ENCODE measurements at regions not wholly inside any gene's neighbourhood (a gene's known extent, or its start where the extent isn't known, plus 50 kb on each side); places are given as distances from the start of the nearest gene placed in this dataset.

GRCh38 chr5:3993856-3994473 lies 398.3 kb downstream of the IRX1 start:
- no peak for TF ChIP-seq TAF1 (IDR thresholded peaks at IDR 0.05; ENCODE audit: low read depth)
- TF ChIP-seq USF1 (IDR thresholded peaks at IDR 0.05): no peak
- no peak for TF ChIP-seq FOXM1 (IDR thresholded peaks at IDR 0.05; ENCODE audit: borderline replicate concordance, low read depth)
- no peak for TF ChIP-seq CEBPB (IDR thresholded peaks at IDR 0.05)
- no peak for TF ChIP-seq ZBTB7A (IDR thresholded peaks at IDR 0.05; ENCODE audit: low read depth)

DNA sequence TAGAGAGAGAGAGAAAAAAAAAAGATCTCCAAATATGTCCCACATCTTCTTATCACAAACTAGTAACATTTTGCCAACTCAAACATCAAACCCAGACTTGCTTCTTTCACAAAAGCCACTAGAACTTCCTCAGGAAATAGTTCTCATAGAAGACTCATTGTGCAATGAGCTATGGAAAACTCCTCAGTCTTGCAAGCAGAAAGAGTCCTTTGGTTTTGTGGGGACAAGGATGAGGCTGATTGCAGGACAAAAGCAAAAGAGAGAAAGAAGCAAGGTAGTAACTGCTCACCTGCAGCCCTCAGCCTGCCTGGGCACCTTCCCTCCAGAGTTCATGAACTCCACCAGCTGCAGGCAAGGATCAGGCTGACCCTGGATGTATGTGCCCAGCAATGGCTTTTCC lies 399.0 kb downstream of the IRX1 start:
- TF ChIP-seq NFIC (IDR thresholded peaks at IDR 0.05) (no peak), TCF12 (IDR thresholded peaks at IDR 0.05; ENCODE audit: low read depth) (no peak), FOXM1 (IDR thresholded peaks at IDR 0.05; ENCODE audit: borderline replicate concordance, low read depth) (no peak)

DNA sequence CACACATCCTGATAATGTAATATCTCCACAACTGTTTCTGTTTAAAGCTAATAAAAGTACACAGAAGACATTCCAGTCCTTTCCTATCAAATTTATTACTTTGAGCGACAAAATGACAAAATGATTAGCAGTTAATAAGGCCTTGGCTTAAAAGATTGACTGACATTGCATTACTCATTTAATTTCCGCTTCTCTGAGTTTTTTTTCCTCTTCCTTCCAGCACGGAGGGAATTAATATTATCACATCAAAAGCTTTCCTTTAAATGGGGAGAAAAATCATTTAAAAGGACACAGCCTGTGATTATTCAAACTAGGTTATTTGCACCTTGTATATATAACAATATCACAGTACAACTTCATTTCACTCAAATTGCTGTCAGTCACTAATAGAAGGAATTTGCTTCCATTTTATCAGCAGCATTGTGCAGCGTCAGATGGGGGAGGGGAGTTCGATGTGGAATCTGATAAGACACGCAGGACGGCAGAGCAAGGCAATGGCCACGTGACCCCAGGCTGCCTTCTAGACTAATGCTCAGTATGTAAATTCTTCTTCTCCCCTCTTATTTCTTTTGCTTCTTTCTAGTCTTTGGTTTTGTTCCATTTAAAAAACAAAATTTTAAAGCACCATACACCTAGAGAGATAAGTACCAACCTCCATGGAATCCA lies 400.5 kb downstream of the IRX1 start:
- TF ChIP-seq CEBPB (IDR thresholded peaks at IDR 0.05): no peak
- TF ChIP-seq USF1 (IDR thresholded peaks at IDR 0.05): no peak
- TF ChIP-seq CREB1 (IDR thresholded peaks at IDR 0.05; ENCODE audit: low read depth): no peak
- no peak for TF ChIP-seq YY1 (IDR thresholded peaks at IDR 0.05; ENCODE audit: low read depth)
- no peak for TF ChIP-seq TAF1 (IDR thresholded peaks at IDR 0.05; ENCODE audit: low read depth)
- TF ChIP-seq, protein P1, sequence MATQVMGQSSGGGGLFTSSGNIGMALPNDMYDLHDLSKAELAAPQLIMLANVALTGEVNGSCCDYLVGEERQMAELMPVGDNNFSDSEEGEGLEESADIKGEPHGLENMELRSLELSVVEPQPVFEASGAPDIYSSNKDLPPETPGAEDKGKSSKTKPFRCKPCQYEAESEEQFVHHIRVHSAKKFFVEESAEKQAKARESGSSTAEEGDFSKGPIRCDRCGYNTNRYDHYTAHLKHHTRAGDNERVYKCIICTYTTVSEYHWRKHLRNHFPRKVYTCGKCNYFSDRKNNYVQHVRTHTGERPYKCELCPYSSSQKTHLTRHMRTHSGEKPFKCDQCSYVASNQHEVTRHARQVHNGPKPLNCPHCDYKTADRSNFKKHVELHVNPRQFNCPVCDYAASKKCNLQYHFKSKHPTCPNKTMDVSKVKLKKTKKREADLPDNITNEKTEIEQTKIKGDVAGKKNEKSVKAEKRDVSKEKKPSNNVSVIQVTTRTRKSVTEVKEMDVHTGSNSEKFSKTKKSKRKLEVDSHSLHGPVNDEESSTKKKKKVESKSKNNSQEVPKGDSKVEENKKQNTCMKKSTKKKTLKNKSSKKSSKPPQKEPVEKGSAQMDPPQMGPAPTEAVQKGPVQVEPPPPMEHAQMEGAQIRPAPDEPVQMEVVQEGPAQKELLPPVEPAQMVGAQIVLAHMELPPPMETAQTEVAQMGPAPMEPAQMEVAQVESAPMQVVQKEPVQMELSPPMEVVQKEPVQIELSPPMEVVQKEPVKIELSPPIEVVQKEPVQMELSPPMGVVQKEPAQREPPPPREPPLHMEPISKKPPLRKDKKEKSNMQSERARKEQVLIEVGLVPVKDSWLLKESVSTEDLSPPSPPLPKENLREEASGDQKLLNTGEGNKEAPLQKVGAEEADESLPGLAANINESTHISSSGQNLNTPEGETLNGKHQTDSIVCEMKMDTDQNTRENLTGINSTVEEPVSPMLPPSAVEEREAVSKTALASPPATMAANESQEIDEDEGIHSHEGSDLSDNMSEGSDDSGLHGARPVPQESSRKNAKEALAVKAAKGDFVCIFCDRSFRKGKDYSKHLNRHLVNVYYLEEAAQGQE (IDR thresholded peaks at IDR 0.05; ENCODE audit: low read depth): no peak
- no peak for TF ChIP-seq NFIC (IDR thresholded peaks at IDR 0.05)
- no peak for TF ChIP-seq FOXM1 (IDR thresholded peaks at IDR 0.05; ENCODE audit: borderline replicate concordance, low read depth)
- TF ChIP-seq ZBTB7A (IDR thresholded peaks at IDR 0.05; ENCODE audit: low read depth): no peak
- TF ChIP-seq EGR1 (IDR thresholded peaks at IDR 0.05): no peak
- TF ChIP-seq, protein P2, sequence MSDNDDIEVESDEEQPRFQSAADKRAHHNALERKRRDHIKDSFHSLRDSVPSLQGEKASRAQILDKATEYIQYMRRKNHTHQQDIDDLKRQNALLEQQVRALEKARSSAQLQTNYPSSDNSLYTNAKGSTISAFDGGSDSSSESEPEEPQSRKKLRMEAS (IDR thresholded peaks at IDR 0.05): no peak
- no peak for TF ChIP-seq RAD21 (IDR thresholded peaks at IDR 0.05; ENCODE audit: low read depth)
- no peak for TF ChIP-seq TEAD4 (IDR thresholded peaks at IDR 0.05)
- no peak for TF ChIP-seq EP300 (IDR thresholded peaks at IDR 0.05; ENCODE audit: borderline replicate concordance)
- no peak for TF ChIP-seq TCF12 (IDR thresholded peaks at IDR 0.05; ENCODE audit: low read depth)

GRCh38 chr5:3996707-3997336 lies 401.2 kb downstream of the IRX1 start:
- TF ChIP-seq NFIC (IDR thresholded peaks at IDR 0.05) (no peak), CREB1 (IDR thresholded peaks at IDR 0.05; ENCODE audit: low read depth) (no peak), USF1 (IDR thresholded peaks at IDR 0.05) (no peak), EGR1 (IDR thresholded peaks at IDR 0.05) (no peak), TAF1 (IDR thresholded peaks at IDR 0.05; ENCODE audit: low read depth) (no peak), TCF12 (IDR thresholded peaks at IDR 0.05; ENCODE audit: low read depth) (no peak), RAD21 (IDR thresholded peaks at IDR 0.05; ENCODE audit: low read depth) (no peak), CEBPB (IDR thresholded peaks at IDR 0.05) (no peak), YY1 (IDR thresholded peaks at IDR 0.05; ENCODE audit: low read depth) (no peak), TEAD4 (IDR thresholded peaks at IDR 0.05) (no peak), EP300 (IDR thresholded peaks at IDR 0.05; ENCODE audit: borderline replicate concordance) (no peak), ZBTB7A (IDR thresholded peaks at IDR 0.05; ENCODE audit: low read depth) (no peak), FOXM1 (IDR thresholded peaks at IDR 0.05; ENCODE audit: borderline replicate concordance, low read depth) (no peak)
- TF ChIP-seq, protein P2 (IDR thresholded peaks at IDR 0.05): no peak
- TF ChIP-seq, protein P1 (IDR thresholded peaks at IDR 0.05; ENCODE audit: low read depth): no peak

- TF ChIP-seq YY1 (IDR thresholded peaks at IDR 0.05; ENCODE audit: low read depth) (no peak), RAD21 (IDR thresholded peaks at IDR 0.05; ENCODE audit: low read depth) (no peak), EP300 (IDR thresholded peaks at IDR 0.05; ENCODE audit: borderline replicate concordance) (no peak), TEAD4 (IDR thresholded peaks at IDR 0.05) (no peak), CREB1 (IDR thresholded peaks at IDR 0.05; ENCODE audit: low read depth) (no peak), TAF1 (IDR thresholded peaks at IDR 0.05; ENCODE audit: low read depth) (no peak), NFIC (IDR thresholded peaks at IDR 0.05) (no peak), CEBPB (IDR thresholded peaks at IDR 0.05) (no peak), FOXM1 (IDR thresholded peaks at IDR 0.05; ENCODE audit: borderline replicate concordance, low read depth) (no peak), EGR1 (IDR thresholded peaks at IDR 0.05) (no peak), USF1 (IDR thresholded peaks at IDR 0.05) (no peak), ZBTB7A (IDR thresholded peaks at IDR 0.05; ENCODE audit: low read depth) (no peak), TCF12 (IDR thresholded peaks at IDR 0.05; ENCODE audit: low read depth) (no peak)
- TF ChIP-seq, protein P2 (IDR thresholded peaks at IDR 0.05): no peak
- TF ChIP-seq, protein P1 (IDR thresholded peaks at IDR 0.05; ENCODE audit: low read depth): no peak
These were observed 402.0 kb downstream of the IRX1 start for GRCh38 chr5:3997670-3998069.

Measured in Ishikawa (cell line).